Activated T-cell treated with anti-CD3 and anti-CD28 coated beads for 24 hours (primary cell): ENCODE measurements at regions not wholly inside any gene's neighbourhood (a gene's known extent, or its start where the extent isn't known, plus 50 kb on each side); places are given as distances from the start of the nearest gene placed in this dataset.
"Not testable (repeated sequence)": the region's sequence is repeated elsewhere in the genome, so short reads cannot be mapped to it uniquely, and the experiment has no call there.

ENCODE experiments used
- DNase-seq: peaks from one replicate; pipeline ENCODE4 v3.0.0-alpha.2; 2020; ENCODE audit warnings: low read depth

DNA sequence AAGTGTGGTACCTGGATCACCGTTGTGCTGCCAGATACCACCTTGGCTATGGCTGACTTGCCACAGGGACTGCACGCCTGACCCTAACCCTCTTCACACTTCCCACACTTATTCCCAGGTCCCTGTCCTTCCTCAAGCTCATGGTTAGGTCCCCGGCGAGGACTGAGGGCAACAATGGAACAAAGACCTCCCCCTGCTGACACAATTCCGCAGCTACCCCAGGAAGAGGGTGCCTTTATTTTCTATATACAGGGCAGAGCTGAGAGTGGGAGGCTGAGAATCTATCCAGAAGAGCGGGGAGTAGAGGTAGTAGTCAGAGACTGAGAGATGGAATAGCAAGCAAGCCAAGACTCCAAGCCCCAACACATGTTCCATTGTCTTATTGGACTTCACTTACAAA is 118.1 kb upstream of the SEM1 start:
- no peak for DNase-seq

DNA sequence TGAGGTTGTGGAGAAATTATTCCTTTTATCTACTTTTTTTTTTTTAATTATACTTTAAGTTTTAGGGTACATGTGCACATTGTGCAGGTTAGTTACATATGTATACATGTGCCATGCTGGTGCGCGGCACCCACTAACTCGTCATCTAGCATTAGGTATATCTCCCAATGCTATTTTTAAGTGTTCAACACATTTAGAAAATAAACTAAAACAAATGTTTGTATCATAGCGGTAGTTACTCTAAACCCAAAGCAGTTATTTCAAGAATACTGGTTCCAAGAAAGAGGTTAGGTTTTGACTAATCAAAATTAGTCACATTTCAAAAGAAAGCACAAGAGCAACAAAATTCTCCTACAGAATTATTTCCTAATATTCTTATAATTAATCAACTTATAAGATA is 119.5 kb upstream of the SEM1 start:
- not testable (repeated sequence) for DNase-seq

DNA sequence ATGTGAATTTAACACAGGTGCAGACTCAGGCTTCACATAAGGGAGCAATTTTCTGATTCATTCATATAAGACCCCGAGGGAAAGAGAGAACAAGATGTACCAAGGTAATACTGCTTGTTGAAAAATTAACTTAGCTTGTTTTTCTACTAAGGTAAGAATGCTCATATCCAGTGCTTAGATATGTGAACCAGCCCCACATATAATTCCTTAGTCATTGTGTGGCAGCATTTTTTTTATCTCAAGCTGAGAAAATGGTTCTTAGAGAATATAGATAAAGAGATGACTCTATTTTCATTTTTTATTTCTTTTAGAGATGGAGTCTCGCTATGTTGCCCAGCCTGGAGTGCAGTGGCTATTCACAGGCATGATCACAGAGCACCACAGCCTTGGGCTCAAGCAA is 121.8 kb upstream of the SEM1 start:
- no peak for DNase-seq

DNA sequence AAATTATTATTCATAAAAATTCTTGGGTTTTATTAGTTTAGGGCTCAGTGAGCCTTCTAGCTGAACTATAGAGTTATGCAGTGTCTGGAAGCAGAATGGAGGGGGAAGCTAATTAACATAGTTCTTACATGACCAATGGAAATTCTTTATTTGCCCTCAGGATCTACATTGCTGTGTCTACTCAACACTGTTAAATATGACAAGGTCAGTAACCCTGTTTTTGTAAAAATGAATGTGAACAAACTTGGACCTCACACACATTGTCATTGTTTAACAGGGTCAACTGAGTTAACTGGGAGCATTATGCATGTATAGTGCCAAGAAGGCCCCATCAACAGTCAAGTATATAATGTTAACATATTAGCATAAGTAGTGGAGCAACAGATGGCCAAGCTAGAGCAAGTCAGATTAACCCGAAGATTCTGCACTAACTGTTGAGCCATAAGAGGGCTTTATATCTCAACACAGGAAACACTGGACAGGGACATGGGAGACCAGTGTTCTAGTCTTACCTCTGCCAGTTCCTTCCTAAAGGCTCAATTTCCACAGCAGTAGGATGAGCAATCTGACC is 122.5 kb upstream of the SEM1 start:
- no peak for DNase-seq

DNA sequence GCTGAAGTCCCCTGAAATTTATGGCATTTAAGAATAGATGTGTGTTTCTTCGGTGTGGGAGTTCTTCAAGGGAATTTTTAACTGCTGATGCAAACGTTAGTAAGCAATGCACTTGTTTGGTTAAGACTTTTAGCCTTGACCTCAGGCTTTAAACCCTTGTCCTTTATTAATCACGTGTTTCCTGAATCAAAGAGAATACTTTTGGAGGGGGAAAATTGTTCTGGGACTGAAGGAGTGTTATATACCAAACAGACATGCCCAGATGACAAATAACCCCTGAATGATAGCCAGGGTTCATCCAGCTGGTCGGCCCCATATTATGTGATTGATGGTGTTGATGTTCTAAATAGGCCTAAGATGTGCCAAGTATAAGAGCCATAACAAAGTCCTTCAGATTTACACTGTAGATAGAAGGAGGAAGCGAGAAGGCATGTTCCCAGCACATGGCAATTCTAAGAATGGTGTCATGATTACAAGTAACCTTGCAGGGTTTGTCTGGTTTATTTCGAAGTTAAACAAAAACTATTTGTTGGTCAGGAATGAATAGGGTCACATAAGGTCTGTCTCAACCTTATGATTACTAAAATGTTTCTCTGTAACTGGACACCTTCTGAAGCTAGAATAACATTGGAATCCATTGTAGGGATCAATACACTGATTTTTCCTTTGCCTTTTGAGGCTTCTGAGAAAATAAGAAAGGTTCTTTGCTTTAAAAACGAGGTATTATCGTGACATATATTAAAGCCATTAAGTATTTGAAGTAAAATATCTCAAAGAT is 124.2 kb upstream of the SEM1 start:
- no peak for DNase-seq

DNA sequence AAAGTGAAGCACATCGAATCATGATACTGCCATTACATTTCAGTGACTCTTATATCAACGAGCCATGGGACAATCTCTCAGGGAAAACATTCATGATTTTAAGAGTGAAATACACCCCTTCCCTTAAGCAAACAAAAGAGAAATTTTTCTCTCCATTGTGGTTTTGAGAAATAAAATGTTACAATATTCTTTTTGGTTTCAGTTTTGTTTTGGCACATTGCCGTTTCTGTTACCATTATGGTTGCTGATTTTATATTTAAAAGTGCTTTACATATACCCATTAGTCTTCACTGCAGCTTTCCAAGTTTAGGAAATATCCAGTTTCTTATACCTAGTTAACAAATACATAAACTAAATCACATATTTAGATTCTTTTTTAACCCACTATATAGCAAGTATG is 126.8 kb upstream of the SEM1 start:
- DNase-seq = no peak

DNA sequence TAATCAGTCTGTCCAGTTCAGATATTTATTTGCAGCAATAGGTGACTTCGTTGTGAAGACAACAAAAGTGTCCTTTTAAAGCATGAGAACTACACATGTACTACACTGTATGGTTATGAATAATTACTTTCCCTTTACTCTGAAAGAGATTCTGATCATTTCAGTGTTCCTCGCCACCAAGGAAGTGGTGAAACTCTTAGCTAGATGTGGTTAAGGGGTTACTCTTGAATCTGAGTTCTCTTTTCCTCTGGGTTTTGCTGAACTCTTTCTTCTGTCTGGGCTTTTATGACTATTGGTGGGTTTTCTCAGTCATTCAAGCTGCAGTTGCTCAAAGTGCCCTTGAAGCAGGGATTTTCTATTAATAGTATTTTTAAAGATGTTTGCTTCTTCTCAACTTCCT is 127.9 kb upstream of the SEM1 start:
- DNase-seq = peak; percentile 18

DNA sequence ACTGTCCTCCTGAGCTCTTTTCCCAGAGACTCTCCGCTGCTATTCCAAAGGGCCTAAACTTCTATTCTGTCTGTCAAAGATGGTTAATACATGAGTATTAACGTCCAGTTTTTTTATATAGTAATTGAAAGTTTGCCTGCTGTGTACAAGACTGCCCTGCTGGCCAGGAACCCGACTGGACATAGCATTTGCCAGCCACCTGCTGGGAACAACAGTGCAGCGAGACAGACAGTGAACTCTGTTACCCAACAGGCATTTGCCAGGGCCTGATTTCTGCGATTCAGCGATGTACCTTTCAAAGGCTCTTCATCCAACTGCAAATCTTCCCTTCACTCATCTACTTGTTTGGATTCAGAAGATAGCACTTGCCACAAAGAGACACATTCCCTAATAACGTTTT is 128.8 kb upstream of the SEM1 start:
- no peak for DNase-seq

DNA sequence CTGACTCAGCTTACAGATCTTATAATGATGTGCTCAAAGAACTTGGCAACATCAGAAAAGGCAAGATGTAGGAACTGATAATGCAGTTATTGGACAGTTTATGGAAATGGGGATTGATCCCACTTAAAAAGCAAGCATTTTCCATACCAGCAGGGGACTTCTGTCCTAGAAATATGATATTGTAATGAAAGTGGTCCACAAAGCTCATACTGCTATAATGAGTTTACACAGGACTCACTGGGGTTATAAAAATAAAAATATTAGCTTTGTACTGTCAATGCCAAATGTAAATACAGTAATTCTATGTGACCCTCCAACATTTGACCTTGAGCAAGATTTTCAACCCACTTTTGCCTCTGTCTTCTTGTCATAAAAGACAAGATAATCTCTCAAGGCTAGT is 145.5 kb upstream of the SEM1 start:
- DNase-seq = no peak

DNA sequence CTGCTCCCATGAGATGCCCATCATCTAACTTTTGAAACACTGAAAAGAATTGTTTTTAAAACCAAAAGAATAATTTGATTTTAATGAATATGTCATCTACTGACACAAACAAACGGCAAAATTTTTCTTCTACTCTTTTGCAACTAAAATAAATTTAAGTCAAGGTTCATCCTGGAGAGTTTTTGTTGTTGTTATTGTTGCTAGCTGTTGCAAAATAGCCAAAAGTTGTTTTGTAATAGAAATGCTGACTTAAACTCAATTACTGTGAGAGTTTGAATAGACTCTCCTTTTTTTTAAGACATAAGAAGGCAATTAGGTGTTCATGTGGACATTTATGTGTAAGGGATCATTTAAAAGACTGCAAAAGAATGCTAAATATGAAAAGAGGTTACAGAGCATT is 146.0 kb upstream of the SEM1 start:
- no peak for DNase-seq

DNA sequence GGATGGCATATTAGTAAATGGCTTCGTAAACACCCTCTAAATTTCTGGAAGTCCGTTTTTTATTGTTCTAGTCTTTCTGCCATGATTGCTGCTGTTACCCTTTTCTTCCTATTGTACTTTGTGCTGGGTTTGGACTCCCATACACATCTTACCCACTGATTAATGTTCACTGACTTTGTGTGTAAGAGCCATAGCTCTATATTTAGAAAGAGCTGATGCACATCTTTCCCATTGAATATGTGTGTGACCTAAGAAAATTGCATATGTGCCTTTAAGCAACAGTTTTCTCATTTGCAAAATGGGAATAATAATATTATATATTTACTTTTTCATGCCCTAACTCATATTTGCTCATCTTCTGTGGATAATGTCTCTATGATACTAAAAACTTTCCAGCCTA is 135.8 kb upstream of the DLX6 start:
- no peak for DNase-seq

DNA sequence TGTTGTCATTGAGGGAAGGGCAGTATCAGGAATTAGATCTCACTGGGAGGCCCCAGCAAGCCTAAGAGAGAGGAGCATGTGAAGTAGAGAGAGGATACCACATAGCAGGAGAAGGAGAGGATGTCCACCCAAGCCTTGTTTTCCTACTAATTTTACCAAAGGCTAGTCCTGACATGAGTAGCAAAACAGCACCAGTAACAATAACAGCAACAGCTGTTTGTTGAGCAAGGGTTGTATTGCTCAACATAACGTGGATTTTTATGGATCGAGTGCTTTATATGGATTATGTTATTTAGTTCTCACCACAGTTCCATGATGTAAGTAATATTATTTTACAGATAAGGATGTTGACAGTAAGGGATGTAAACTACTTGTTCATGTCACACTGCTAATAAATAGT is 135.2 kb upstream of the DLX6 start:
- no peak for DNase-seq

DNA sequence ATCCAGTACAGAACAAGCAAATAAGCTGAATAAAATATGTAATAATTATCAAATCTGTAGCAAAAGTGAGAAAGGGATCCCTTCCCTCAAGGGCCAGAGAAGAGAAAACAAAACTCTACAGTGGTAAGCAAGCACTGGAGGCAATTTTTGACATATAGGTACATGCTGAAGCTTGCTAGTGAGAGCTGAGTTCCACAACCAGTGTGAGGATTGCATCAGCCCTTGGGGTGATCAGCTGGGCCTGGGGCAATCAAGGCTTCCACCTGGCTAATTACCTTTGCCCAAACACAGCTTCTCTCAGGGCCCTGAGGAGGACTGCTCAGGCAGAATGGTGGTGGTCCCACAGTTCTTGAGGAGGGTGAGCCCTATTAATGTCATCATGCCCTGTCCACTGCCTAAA is 134.4 kb upstream of the DLX6 start:
- no peak for DNase-seq

DNA sequence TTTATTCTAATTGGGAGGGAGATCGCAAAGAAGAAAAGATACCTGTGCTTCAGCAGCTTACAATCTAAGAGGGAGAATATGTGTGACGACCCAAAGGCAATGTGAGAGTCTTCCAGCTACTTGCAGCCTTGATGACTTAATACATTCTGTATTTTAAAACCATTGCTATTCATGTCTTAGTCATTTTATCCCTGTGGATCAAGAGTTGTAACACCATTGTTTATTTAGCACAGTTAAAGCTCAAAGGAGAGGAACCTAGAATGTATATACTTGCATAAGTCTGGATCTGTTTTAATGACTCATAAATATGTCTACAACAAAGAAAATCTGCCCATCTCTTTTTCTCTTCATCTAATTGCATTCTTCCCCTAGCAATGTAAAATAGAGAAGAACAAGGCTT is 117.9 kb upstream of the DLX6 start:
- DNase-seq = no peak

DNA sequence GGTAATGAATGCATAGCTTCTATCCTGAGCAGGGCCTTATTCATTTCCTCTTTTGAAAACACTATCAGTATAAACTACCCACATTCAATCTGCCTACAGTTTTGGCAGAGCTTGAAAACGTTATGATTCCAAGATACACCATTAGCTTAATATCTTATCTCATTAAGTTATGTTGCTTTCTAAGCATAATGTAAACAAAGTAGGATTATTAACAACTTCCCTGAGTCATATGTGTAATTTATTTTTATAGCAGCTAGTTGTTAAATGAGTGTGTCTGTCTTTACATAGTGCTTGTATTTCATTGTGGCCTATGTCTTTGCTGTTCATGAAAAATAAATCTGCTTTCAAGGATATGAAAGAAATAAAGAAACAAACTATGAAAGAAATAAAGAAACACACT is 106.2 kb upstream of the DLX6 start:
- no peak for DNase-seq

DNA sequence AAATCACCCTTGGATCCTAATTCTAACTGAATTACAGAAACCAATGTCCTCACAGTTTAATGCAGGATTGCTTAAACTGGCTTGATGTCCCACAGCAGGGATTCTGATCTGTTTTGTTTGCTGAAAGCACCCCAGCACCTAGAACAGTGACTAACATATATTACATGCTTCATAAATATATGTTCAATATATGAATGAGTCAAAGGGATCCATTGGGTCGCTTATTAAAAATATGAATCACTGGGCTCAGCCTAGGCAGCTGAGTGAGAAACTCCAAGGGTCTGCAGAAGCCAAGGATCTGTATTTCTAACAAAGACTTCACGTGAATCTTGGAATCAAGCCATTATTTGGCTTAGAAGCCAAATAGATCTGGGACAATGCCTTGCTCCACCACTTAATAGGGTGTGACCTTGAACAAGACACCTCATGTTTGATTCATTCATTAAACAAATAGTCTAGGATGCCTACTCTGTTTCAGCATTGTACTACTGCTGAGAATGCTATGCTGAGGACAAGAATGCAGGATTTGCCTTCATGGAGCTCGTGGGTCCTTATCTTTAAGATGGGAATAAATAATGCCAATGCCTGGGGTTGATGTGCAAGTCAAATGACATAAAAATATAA is 103.4 kb upstream of the DLX6 start:
- DNase-seq = no peak

DNA sequence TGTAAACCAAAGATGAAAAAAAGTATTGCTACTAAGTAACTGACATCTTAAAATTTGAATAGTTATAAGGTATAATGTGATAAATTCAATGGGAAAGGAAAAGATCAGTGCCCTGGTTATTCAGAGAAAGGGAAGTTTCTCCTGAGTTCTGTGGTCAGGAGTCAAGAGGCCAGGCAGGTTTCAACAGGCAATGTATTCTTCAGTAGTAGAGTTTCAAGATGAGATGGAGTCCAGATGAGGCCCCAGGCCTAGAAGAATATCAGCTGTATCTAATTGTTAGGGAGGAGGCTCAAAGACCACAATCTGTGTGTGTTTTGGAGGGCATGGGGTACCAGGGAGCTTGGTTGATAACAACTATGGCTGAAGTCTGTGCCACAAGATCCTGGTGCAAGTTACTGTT is 101.4 kb upstream of the DLX6 start:
- no peak for DNase-seq

DNA sequence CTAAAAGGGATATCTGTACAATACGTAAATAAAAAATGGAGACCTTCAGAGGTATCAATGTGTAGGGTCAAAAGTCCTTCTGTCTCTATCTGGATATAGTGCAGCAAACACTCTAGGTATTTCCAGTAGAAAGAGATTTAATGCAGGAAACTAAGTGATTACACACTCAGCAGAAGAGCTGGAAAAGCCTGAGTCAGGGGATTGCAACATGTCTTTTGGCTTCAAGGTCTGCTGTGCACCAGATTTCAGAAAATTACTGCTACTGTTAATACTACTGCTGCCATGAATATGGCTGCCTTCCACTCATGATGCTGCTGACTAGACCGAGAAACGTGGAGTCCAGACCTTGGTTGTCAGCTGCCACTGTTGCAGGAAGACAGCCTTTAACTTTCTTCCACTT is 94.9 kb upstream of the DLX6 start:
- no peak for DNase-seq

DNA sequence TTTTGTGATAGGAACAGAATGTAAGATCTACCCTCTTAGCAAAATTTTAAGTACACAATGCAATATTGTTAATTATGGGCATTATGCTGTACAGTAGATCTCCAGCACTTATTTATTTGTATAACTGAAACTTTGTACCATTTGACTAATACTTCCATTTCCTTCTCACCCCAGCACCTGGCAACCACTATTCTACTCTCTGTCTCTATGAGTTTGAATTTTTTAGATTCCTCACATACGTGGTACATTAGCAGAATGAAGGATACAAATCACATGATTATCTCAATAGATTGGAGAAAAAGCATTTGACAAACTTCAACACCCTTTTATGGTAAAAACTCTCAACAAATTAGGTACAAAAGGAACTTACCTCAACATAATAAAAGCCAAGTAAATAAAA is 90.3 kb upstream of the DLX6 start:
- no peak for DNase-seq

DNA sequence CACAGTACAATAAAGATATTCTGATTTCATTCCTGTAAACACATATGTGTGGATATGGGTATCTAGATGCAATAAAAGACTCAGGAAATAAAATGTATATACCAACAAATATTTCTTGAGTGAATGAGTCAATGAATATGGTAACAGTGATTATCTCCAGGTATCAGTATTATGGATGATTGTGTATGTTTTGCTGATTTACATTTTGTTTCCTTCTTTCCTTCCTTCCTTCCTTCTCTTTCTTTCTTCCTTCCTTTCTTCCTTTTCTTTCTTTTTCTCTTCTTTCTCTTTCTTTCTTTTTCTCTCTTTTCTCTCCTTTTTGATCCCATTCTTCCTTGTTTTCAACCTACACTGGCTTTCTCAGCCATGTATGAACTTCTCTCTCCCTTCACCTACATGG is 85.3 kb upstream of the DLX6 start:
- DNase-seq = no peak

DNA sequence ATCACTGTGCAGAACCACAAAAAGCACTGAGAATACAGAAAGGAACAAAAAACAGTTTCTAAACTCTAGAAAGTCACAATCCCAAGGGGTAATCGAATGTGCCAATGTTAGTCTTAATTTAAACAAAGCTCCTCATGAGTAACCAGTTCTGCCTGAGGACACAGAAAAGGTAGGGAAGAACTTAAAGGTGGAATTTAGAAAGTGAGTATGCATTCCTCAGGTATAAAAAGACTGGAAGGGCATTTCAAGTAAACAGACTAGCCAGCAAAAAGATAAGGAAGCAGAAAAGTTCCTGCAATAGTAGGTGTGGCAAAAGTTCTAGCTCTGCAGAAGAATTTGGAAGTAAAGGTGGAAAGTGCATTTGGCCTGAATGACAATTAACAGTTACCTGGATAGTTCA is 84.6 kb upstream of the DLX6 start:
- no peak for DNase-seq

DNA sequence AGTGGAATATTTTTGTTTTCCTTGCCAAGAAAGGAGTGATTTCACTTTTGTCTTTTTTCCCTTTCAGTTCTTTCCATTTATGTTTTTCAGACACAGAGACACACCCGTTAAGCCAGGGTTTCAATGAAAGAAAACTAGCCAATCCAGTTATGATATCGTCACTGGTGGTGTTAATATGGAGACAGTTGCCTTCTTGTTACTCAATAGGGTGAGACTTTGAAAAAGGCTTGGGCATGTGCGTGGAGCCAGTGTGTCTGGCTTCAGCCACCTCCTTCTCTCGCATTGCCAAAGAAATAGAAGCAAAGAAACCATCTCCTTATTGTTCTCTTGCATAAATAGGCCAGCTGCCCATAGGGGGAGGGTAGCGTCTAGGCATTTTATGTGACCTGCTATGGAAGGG is 84.1 kb upstream of the DLX6 start:
- DNase-seq = no peak

DNA sequence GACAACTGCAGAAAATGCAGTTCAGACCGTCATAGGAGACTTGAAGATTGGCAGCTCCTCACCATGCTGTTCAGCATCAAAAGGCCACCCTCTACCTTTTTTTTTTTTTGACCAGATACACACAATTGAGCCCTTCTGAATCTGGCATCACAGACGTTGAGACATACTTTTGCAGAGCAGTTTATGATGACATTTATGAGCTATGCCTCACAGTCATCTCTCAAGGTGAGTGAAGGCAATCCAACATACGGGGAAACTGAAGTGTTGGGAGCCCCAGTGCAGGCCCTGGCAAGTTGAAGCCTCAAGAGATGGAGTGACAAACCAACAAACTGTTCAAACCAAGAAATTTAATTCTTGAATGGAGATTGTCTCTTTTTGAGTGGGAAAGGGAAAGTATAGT is 83.6 kb upstream of the DLX6 start:
- DNase-seq = no peak

DNA sequence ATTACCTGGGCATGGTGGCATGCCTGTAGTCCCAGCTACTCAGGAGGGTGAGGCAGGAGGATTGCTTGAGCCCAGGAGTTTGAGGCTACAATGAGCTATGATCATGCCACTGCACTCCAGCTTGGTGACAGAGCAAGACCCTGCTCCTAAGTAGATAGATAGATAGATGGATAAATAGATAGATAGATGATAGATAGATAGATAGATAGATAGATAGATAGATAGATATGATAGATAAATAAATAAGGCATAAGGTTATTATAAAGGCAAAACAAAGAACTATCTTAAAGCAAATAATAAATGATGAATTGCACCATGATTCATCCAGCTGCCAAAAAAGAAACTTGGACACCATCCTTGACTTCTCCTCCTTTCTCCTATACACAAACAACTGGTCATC is 82.0 kb upstream of the DLX6 start:
- not testable (repeated sequence) for DNase-seq
